GM18870 (cell line): ENCODE measurements at regions not wholly inside any gene's neighbourhood (a gene's known extent, or its start where the extent isn't known, plus 50 kb on each side); places are given as distances from the start of the nearest gene placed in this dataset.

Experiments used
- ATAC-seq: cut with Tn5 transposase; IDR thresholded peaks from one replicate; pipeline ENCODE4 v1.9.1; 2021; ENCODE audit warnings: moderate library complexity; ENCODE audit not compliant: unreplicated experiment

- no peak for ATAC-seq
Measured at GRCh38 chr3:102141096-102141927, 292.0 kb downstream of the NFKBIZ start.

DNA sequence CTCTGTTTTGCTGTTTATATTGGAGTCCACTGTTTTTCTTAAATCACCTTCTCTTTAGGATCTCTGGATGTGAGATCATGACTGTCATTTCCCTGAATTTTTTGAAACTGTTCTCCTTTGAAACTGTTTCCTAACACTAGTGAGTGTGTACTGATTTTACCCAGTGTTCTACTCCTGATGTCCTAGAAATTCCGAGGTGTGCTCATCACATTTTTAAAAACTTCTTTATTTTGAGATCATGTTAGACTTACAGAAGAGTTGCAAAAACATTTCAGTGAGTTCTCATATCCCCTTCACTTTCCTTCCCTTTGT lies 292.6 kb downstream of the NFKBIZ start:
- no peak for ATAC-seq

DNA sequence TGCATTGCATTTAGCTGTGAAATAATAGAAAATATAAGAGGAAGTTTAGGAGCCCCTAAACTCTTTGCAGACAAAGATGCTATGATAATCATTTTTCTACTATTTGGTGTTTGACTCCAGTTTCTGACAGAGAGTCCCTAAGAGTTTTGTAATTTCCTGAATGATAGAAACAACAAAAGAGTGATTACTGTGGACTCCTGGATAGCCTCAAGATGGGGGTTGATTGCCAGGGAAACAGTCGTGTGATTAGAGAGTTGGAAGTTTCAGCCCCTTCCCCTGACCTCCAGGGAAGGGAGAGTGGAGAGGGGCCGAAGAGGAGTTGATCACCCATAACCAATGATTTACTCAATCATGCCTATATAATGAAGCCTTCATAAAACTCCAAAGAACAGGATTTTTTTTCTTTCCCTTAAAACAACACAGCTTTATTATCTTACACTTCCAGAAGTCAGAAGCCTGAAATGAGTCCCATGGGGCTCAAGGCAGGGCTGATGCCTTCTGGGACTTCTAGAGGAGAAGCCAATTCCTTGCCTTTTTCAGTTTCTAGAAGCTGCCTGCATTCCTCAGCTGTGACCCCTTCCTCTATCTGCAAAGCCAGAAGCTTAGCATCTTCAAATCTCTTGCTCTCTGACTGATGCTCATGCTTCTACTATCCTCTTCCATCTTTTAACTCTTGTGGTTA lies 292.3 kb upstream of the ZPLD1 start:
- ATAC-seq, result no peak

GRCh38 chr3:102143536-102143935 lies 291.3 kb upstream of the ZPLD1 start:
- ATAC-seq, result no peak

DNA sequence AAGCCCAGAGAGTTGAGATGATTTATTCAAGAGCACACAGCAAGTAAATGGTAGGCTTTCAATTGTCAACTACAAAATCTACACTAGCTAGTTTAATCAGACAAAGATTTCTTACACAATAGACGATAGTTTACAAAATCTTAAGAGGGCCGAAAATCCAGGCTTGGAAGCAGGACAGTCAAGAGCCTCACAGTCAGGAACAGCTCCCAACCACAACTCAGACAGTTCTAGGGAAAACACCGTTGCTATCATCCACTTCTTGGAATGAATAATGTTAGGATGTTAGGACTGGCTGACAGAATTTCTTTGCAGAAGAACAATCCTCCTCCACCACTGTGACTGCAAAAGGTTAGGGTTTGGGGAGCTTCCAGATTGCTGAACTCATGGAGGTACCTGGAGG lies 290.8 kb upstream of the ZPLD1 start:
- no peak for ATAC-seq

GRCh38 chr3:102148598-102149337 lies 286.0 kb upstream of the ZPLD1 start:
- ATAC-seq, result no peak

- no peak for ATAC-seq
Measured at GRCh38 chr3:102151935-102152334, 282.9 kb upstream of the ZPLD1 start.

DNA sequence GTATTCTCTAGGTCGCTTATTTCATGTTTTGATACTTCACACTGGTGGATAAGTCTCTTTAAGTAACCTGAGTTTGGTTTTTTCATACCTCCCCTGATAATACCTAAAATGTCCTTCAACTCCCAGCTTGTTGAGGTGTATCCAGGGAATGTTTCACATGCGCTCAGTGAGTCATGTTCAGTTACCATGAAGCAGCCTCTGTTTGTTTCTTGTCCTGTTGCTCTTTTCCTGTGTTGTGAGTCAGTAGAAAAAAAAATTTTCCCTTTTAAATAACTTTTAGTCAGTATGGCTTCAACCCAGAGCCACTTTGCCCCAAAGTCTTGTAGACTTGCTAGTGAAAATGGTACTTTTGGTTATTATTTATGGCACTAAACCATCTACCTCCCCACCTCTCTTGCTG lies 278.4 kb upstream of the ZPLD1 start:
- no peak for ATAC-seq

DNA sequence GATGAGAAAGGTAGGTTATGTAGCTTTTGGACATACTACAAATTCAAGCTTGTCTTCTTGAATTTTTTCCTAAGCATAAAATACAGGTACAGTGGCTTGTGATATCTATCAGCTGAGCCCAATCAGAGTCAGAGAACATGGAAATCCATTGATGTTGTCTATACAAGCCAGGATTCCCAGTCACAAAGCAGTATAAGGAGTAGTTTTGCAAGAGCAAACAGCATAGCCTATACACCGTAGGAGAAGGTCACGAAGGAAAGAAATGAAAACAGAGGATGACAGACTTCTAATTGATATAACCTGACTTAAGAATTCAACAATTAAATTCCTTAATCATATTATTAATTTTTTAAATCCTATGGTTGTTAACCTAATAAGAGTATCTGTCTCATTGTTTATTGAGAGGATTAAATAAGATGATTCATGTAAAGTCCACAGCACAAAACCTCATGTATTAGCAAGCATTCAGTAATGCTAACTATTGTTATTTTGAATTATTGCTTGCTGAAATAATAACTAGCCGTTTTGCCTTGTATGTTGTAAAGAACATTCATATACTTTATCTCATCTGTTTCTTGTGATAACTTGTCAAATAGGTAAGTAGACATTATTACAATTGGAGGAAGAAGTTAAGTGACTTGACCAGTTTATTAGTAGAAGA lies 276.6 kb upstream of the ZPLD1 start:
- no peak for ATAC-seq

GRCh38 chr3:102159810-102160451 lies 274.9 kb upstream of the ZPLD1 start:
- ATAC-seq, result no peak

GRCh38 chr3:102161384-102162006 lies 273.3 kb upstream of the ZPLD1 start:
- no peak for ATAC-seq

DNA sequence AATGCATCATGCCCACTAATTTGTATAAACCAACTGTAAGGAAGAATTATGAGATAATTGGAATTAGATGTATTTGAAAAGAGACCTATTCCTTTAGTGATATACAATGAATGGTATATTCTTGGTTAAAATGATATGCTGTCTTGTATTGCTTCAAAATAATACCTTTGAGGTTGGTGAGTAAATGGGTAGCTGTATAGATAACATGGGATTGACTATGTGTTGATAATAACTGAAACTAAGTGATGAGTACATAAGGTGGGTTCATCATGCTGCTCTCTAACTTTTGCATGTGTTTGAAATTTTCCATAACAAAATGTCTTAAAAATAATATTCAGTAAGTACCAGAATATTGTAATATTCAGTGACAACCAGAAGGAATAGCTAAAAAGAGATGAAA lies 272.6 kb upstream of the ZPLD1 start:
- ATAC-seq, result no peak

DNA sequence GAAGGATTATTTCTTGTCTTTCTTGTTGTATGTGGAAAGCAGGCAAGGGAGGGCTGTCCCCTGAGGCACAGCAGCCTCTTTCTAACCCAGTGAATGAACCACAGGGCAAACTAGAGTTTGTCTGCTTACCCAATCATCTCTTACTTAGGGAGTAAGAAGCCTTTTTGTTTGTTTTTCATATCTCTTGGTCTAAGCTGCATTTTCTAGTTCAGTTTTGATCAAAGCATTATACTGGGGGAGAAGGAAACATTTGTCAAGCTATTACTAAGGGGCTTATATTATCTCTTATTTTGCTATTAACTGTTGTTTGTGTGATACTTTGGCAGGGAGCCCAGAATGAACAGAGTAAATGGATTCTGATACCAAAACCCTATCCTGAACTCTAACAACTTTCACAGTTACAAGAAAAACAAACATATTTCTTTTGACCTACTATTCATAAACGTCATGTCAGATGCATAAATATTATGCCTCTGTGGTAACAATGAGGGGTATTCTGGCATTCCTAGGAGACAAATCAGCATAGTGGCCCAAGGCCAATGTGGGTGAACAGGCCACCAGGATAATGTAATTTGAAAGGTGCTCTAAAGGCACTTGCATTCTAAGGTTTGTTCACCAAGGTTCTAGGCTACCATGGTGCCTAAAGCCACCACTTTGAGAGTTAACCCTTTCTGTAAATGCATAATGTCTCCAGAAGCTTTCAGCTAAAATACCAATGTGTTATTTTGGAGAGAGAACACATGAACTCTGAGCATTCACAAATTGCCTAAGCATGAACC lies 271.6 kb upstream of the ZPLD1 start:
- no peak for ATAC-seq

DNA sequence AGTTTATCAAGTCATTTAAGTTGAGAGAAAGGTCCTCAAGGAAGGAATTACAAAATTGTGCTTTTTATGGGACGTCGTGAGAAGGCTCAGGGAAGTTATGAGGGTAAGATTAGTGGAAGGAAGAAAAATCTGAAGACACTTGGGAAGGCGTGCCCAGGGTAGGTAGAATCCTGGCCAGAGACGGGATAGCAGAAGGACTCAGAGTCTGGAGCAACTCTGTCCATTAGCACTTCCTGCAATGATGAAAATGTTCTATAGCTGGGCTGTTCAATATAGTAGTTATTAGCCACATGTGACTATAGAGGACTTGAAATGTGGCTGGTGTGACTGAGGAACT lies 271.0 kb upstream of the ZPLD1 start:
- ATAC-seq, result no peak

DNA sequence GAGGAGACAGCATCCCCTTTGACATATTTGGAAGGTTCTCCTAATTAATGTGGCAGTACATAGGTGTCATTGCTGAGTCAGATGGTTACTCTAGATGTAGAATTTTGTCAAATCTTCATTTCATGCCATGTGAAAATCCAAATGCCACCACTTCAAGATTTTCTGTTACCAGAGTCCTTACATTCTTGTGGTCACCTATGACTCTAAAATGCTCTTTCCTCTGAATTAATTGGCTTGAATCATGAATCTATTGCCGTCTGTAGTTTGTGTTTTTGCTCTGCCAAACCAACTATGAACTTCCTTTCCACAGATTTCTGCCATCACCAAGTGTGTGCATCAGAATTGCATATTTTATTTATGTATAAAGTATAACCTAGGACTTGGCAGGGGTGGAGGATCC lies 269.4 kb upstream of the ZPLD1 start:
- ATAC-seq, result no peak

DNA sequence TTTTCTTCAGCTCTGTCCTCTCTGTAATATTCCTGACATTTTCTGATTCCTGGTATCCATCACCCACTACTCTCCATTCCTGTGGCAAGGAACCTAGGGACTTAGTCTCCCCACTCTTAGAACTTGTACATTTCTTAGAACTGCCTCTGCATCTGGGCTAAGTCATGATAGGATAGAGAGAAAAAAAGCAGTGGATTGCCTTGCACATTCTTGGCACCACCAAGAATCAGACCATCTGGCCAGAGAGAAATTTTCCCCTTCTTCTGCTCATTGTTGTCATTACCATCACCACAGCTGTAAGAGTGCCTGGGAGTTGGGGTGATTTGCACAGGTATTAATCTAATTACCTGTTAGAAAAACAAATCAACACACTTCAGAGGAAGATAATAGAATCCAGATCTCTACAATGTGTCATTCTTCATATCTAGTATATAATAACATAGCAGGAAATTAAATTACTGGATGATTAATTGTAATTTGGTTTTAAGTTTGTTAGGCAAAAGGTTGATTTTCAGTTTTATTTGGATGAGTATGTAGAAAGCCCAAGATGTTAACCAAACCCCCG lies 264.8 kb upstream of the ZPLD1 start:
- no peak for ATAC-seq

DNA sequence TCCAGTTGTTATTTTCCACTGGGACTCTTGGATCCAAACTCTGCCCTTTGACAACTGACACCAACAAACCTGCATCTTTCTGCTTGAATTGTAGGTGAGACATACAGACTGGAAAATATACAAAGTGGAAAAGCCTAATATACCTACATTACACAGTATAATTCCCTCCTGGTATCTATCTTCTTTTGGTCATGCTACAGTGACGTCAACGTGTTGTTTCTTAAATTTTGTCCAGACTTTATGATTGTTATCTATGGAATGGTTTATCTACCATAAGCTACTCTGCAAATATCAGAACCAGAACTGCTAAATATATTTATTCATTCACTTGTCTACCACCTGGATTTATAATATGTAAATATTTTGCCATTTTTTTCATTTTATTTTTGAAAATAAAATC lies 264.3 kb upstream of the ZPLD1 start:
- no peak for ATAC-seq

DNA sequence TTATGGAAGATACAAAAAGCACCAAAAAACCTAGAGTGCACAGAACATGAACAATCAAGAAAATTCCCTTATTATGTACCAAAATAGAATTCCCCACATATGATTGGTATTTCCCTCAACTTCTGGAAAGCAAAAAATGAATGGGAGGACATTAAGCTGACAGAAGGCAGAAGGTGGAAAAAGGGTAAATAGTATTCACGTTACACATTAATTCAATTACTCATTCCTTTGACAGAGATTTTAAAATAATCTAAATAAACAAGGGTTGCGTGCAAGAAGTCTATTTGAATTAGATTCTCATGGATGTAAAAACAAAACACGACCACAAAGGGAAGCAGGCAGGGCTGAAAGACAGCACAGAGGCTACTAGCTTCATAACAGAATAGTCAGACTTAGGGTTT lies 260.5 kb upstream of the ZPLD1 start:
- ATAC-seq, result no peak

DNA sequence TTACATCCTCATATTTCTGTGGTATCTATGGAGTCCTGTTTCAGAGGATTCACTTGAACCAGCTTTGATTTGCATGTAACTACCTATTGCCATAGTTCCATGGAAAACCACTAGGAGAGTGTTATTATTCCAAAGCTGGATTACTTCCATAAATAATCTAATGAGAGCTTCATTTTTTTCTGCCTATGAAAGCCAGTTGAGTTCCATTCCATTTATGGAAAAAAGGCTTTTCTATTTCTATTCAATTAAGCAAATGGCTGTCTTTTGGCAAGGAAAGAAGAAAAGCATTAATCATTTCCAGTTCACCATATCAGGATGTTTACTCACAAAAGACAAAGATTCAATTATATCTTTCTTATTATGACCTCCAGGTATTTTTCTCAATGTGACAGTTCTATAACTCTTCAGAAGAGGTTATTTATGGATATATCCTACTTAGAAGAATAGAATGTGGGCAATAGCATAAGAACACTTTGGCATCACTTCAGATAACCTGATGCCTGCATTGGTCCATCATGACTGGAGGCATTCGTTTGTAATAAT lies 259.9 kb upstream of the ZPLD1 start:
- no peak for ATAC-seq
